ENCODE measurements at regions not wholly inside any gene's neighbourhood (a gene's known extent, or its start where the extent isn't known, plus 50 kb on each side); places are given as distances from the start of the nearest gene placed in this dataset.

DNA sequence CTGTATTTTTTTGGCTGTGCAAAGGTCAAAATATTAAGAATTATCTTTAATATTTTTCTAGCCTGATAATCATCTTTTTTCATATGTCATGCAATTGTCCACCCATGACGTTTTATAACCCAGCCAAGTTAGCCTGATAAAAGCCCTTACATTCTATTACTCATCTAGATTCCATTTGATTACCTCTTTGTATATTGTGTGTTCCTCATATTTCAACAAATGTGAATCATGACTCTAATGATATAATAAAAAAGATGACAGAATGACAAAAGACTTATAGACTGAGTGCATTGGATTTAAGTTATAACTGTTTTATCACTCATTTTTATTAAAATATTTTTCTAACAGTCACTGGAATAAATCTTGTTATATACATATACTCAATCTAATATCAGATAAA is 1560.0 kb upstream of the LRRTM3 start:
- Histone ChIP-seq H3K27ac (ENCODE audit: extremely low read length, insufficient read depth, low read length) (no peak overlapping the region), H3K27me3 (ENCODE audit: control insufficient read depth in 1 of 2, insufficient read depth in 2 of 2, low read length in 2 of 2) (no peaks in the 10 kb centered on the region), H3K9me3 (ENCODE audit: low read length) (no peaks in the 10 kb centered on the region), H3K9ac (ENCODE audit: insufficient read depth, low read depth, low read length) (no peak overlapping the region), H3K36me3 (replicated peaks in 1 of 2; ENCODE audit: control insufficient read depth in 1 of 2, insufficient read depth in 2 of 2, low read length in 2 of 2) (no peaks in the 10 kb centered on the region), H3K4me2 (ENCODE audit: low read depth, low read length) (no peak overlapping the region), H3K4me3 (replicated peaks in 1 of 3; ENCODE audit: insufficient read depth in 1 of 3, low read depth in 2 of 3, low read length in 3 of 3) (no peak overlapping the region), H4K20me1 (ENCODE audit: insufficient read depth, low read length) (no peaks in the 10 kb centered on the region), H2AFZ (ENCODE audit: low read length) (no peak overlapping the region), H3K4me1 (ENCODE audit: insufficient read depth, low read length) (no peaks in the 10 kb centered on the region), H3K79me2 (ENCODE audit: insufficient read depth, low read length) (no peaks in the 10 kb centered on the region)
- ATAC-seq (no peak), DNase-seq (ENCODE audit: low spot score) (no peak), FAIRE-seq (no peak)
- TF ChIP-seq ZNF512B (CRISPR knock-in tag; IDR thresholded peaks at IDR 0.05; ENCODE audit: borderline replicate concordance) (no peak), ZMAT3 (CRISPR knock-in tag; conservative IDR thresholded peaks at IDR 0.05) (no peak)
- TF ChIP-seq, protein P1, sequence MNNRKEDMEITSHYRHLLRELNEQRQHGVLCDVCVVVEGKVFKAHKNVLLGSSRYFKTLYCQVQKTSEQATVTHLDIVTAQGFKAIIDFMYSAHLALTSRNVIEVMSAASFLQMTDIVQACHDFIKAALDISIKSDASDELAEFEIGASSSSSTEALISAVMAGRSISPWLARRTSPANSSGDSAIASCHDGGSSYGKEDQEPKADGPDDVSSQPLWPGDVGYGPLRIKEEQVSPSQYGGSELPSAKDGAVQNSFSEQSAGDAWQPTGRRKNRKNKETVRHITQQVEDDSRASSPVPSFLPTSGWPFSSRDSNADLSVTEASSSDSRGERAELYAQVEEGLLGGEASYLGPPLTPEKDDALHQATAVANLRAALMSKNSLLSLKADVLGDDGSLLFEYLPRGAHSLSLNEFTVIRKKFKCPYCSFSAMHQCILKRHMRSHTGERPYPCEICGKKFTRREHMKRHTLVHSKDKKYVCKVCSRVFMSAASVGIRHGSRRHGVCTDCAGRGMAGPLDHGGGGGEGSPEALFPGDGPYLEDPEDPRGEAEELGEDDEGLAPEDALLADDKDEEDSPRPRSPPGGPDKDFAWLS (CRISPR knock-in tag; IDR thresholded peaks at IDR 0.05; ENCODE audit: borderline replicate concordance), result no peak
- intact Hi-C loops (cut with micrococcal nuclease; ENCODE audit: unreplicated experiment) (no loop called here), in situ Hi-C loops (cut with HindIII; ENCODE audit: extremely low pct_ligation_motif_present, low pct_unique_long_range_greater_than_20kb) (no loop called here)
- no TSS peak for BruUV-seq (replicated peaks)
- WGBS (ENCODE audit: low lambda C conversion rate), result 0% methylated on average over 1 of the region's 1 CpG
- ChIA-PET CTCF (ENCODE audit: low intra/inter-chr PET ratio, low total read pairs) (no interaction called here), POLR2A (no interaction called here)

GRCh38 chr10:65367706-65368105 is 1558.1 kb upstream of the LRRTM3 start:
- FAIRE-seq, result no peak
- Histone ChIP-seq H3K9me3 (ENCODE audit: low read length) (no peaks in the 10 kb centered on the region), H3K4me1 (ENCODE audit: insufficient read depth, low read length) (no peaks in the 10 kb centered on the region), H3K79me2 (ENCODE audit: insufficient read depth, low read length) (no peaks in the 10 kb centered on the region), H3K4me3 (replicated peaks in 1 of 3; ENCODE audit: insufficient read depth in 1 of 3, low read depth in 2 of 3, low read length in 3 of 3) (no peak overlapping the region), H3K36me3 (replicated peaks in 1 of 2; ENCODE audit: control insufficient read depth in 1 of 2, insufficient read depth in 2 of 2, low read length in 2 of 2) (no peaks in the 10 kb centered on the region), H3K27me3 (ENCODE audit: control insufficient read depth in 1 of 2, insufficient read depth in 2 of 2, low read length in 2 of 2) (no peaks in the 10 kb centered on the region), H3K27ac (ENCODE audit: extremely low read length, insufficient read depth, low read length) (no peak overlapping the region), H4K20me1 (ENCODE audit: insufficient read depth, low read length) (no peaks in the 10 kb centered on the region), H2AFZ (ENCODE audit: low read length) (no peak overlapping the region), H3K4me2 (ENCODE audit: low read depth, low read length) (no peak overlapping the region), H3K9ac (ENCODE audit: insufficient read depth, low read depth, low read length) (no peak overlapping the region)
- no peak for DNase-seq (ENCODE audit: low spot score)
- CTCF ChIA-PET (ENCODE audit: low intra/inter-chr PET ratio, low total read pairs), result no interaction called here
- in situ Hi-C loops (cut with HindIII; ENCODE audit: extremely low pct_ligation_motif_present, low pct_unique_long_range_greater_than_20kb), result no loop called here
- no TSS peak for BruUV-seq (replicated peaks)
- POLR2A ChIA-PET, result no interaction called here
- no peak for ATAC-seq
- no peak for TF ChIP-seq CCAR2 (optimal IDR thresholded peaks at IDR 0.05; ENCODE audit: low read depth, low read length)
- TF ChIP-seq ZNF292 (CRISPR knock-in tag; IDR thresholded peaks at IDR 0.05; ENCODE audit: borderline replicate concordance, low read depth), result no peak
- intact Hi-C loops (cut with micrococcal nuclease; ENCODE audit: unreplicated experiment), result no loop called here

All from HepG2 (cell line).